Astrocyte of the cerebellum (primary cell): ENCODE measurements at regions not wholly inside any gene's neighbourhood (a gene's known extent, or its start where the extent isn't known, plus 50 kb on each side); places are given as distances from the start of the nearest gene placed in this dataset.

ENCODE experiments used
- DNase-seq: peaks from one replicate; pipeline ENCODE4 v3.0.0-alpha.2; 2011; ENCODE audit warnings: low read depth
- H3K4me3 ChIP-seq: 2 replicates; pipeline ENCODE4 v1.5.1; 2011; ENCODE audit warnings: mild to moderate bottlenecking, low read depth, low read length, moderate library complexity
- CTCF ChIP-seq: IDR thresholded peaks from 2 replicates; pipeline ENCODE4 v1.5.1; 2012; ENCODE audit warnings: low read length, low read depth, moderate library complexity, mild to moderate bottlenecking; ENCODE audit errors: missing control alignments
- in situ Hi-C: cut with HindIII; loops from 2 replicates; pipeline ENCODE4 v1.10.0; 2017; ENCODE audit warnings: low sequenced_read_pairs

- DNase-seq, result no peak
- no peak for TF ChIP-seq CTCF
- in situ Hi-C loops, result no loop called here
Measured at GRCh38 chr11:43119275-43119970, 192.4 kb upstream of the API5 start.

GRCh38 chr11:43122546-43122945 lies 189.2 kb upstream of the API5 start:
- no peak overlapping the region for H3K4me3 ChIP-seq
- in situ Hi-C loops, result no loop called here
- no peak for DNase-seq
- TF ChIP-seq CTCF, result no peak

More at GRCh38 chr11:43119275-43119970, 192.4 kb upstream of the API5 start:
- H3K4me3 ChIP-seq, result no peak overlapping the region

GRCh38 chr11:43123443-43123842 lies 188.4 kb upstream of the API5 start:
- H3K4me3 ChIP-seq, result no peak overlapping the region
- DNase-seq, result no peak
- no peak for TF ChIP-seq CTCF
- in situ Hi-C loops, result no loop called here

GRCh38 chr11:43124272-43124935 lies 187.4 kb upstream of the API5 start:
- in situ Hi-C loops, result no loop called here
- DNase-seq, result no peak
- no peak for TF ChIP-seq CTCF
- H3K4me3 ChIP-seq, result no peak overlapping the region

GRCh38 chr11:43129329-43129728 lies 182.5 kb upstream of the API5 start:
- no peak overlapping the region for H3K4me3 ChIP-seq
- DNase-seq, result no peak
- no peak for TF ChIP-seq CTCF
- in situ Hi-C loops, result no loop called here

- no peak for DNase-seq
- in situ Hi-C loops, result no loop called here
- H3K4me3 ChIP-seq, result no peak overlapping the region
- no peak for TF ChIP-seq CTCF
Measured at GRCh38 chr11:43130616-43131015, 181.2 kb upstream of the API5 start.
